ENCODE measurements at regions not wholly inside any gene's neighbourhood (a gene's known extent, or its start where the extent isn't known, plus 50 kb on each side); places are given as distances from the start of the nearest gene placed in this dataset.

DNA sequence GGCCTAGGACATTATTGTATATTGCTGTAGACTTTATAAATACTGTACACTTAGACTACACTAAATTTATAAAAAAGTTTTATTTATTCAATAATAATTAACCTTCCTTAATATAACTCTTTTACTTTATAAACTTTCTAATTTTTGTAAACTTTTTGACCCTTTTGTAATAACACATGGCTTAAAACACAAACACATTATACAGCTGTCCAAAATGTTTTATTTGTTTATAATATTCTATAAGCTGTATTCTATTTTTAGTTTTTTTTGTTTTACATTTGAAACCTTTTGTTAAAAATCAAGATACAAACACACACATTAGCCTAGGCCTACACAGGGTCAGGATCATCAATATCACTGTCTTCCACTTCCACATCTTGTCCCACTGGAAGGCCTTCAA, 190.0 kb downstream of the BMP4 start:
- TF ChIP-seq POLR2AphosphoS5 (IDR thresholded peaks at IDR 0.05; ENCODE audit: low read depth) (no peak), GABPA (IDR thresholded peaks at IDR 0.05; ENCODE audit: low read depth) (no peak), SPI1 (IDR thresholded peaks at IDR 0.05; ENCODE audit: borderline replicate concordance, low read depth) (no peak)
- TF ChIP-seq, protein P1, sequence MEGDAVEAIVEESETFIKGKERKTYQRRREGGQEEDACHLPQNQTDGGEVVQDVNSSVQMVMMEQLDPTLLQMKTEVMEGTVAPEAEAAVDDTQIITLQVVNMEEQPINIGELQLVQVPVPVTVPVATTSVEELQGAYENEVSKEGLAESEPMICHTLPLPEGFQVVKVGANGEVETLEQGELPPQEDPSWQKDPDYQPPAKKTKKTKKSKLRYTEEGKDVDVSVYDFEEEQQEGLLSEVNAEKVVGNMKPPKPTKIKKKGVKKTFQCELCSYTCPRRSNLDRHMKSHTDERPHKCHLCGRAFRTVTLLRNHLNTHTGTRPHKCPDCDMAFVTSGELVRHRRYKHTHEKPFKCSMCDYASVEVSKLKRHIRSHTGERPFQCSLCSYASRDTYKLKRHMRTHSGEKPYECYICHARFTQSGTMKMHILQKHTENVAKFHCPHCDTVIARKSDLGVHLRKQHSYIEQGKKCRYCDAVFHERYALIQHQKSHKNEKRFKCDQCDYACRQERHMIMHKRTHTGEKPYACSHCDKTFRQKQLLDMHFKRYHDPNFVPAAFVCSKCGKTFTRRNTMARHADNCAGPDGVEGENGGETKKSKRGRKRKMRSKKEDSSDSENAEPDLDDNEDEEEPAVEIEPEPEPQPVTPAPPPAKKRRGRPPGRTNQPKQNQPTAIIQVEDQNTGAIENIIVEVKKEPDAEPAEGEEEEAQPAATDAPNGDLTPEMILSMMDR (IDR thresholded peaks at IDR 0.05; ENCODE audit: insufficient read depth, low read length): no peak
- TF ChIP-seq, protein P2, sequence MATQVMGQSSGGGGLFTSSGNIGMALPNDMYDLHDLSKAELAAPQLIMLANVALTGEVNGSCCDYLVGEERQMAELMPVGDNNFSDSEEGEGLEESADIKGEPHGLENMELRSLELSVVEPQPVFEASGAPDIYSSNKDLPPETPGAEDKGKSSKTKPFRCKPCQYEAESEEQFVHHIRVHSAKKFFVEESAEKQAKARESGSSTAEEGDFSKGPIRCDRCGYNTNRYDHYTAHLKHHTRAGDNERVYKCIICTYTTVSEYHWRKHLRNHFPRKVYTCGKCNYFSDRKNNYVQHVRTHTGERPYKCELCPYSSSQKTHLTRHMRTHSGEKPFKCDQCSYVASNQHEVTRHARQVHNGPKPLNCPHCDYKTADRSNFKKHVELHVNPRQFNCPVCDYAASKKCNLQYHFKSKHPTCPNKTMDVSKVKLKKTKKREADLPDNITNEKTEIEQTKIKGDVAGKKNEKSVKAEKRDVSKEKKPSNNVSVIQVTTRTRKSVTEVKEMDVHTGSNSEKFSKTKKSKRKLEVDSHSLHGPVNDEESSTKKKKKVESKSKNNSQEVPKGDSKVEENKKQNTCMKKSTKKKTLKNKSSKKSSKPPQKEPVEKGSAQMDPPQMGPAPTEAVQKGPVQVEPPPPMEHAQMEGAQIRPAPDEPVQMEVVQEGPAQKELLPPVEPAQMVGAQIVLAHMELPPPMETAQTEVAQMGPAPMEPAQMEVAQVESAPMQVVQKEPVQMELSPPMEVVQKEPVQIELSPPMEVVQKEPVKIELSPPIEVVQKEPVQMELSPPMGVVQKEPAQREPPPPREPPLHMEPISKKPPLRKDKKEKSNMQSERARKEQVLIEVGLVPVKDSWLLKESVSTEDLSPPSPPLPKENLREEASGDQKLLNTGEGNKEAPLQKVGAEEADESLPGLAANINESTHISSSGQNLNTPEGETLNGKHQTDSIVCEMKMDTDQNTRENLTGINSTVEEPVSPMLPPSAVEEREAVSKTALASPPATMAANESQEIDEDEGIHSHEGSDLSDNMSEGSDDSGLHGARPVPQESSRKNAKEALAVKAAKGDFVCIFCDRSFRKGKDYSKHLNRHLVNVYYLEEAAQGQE (IDR thresholded peaks at IDR 0.05; ENCODE audit: insufficient replicate concordance, low read depth): no peak
- DNase-seq (ENCODE audit: low read depth in 1 of 2, low spot score in 1 of 2): no peak
- H3K4me3 ChIP-seq (replicated peaks; ENCODE audit: insufficient read depth, low read length): no peak overlapping the region
- H3K27me3 ChIP-seq (ENCODE audit: insufficient read depth, poor library complexity, severe bottlenecking): no peaks in the 10 kb centered on the region
- no peak overlapping the region for H3K27ac ChIP-seq (replicated peaks)

DNA sequence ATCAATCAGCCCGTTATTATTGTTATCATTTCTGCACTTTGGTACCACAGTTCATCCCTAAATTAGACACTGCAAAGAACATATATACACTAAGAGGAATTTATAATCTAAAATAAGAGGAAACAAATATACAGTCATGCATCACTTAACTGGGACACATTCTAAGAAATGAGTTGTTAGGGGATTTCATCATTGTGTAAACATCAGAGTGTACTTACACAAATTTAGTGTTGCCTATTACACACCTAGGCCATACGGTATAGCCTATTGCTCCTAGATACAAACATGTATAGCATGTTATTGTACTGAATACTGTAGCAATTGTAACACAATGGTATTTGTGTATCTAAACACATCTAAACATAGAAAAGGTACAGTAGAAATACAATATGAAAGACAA, 190.5 kb downstream of the BMP4 start:
- no peak for TF ChIP-seq POLR2AphosphoS5 (IDR thresholded peaks at IDR 0.05; ENCODE audit: low read depth)
- H3K27ac ChIP-seq (replicated peaks): no peak overlapping the region
- no peak for DNase-seq (ENCODE audit: low read depth in 1 of 2, low spot score in 1 of 2)

DNA sequence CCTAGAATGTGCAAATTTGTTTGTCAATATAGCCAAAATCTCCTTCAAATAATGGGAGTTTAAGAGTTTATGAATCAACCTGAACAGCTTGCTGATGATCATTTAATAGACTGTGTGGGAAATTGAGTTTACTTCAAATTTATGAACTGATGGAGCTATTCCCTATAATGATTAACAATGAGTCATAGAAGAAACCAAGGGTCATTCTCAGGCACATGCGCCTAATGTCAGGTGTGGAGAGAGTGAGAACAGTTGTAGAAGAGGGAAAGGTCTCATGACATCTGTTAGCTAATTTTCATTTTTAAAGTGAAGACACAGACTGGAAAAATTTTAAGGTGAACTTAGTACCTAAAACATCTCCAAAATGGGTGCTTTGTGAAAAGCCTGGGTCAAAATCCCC, 191.8 kb downstream of the BMP4 start:
- DNase-seq (ENCODE audit: low read depth in 1 of 2, low spot score in 1 of 2): no peak
- TF ChIP-seq, protein P1 (IDR thresholded peaks at IDR 0.05; ENCODE audit: insufficient read depth, low read length): no peak
- TF ChIP-seq, protein P2 (IDR thresholded peaks at IDR 0.05; ENCODE audit: insufficient replicate concordance, low read depth): no peak
- TF ChIP-seq SPI1 (IDR thresholded peaks at IDR 0.05; ENCODE audit: borderline replicate concordance, low read depth) (no peak), GABPA (IDR thresholded peaks at IDR 0.05; ENCODE audit: low read depth) (no peak), POLR2AphosphoS5 (IDR thresholded peaks at IDR 0.05; ENCODE audit: low read depth) (no peak)
- Histone ChIP-seq H3K27ac (replicated peaks) (no peak overlapping the region), H3K4me3 (replicated peaks; ENCODE audit: insufficient read depth, low read length) (no peak overlapping the region), H3K27me3 (ENCODE audit: insufficient read depth, poor library complexity, severe bottlenecking) (no peaks in the 10 kb centered on the region)

More for the DNA sequence above, 190.5 kb downstream of the BMP4 start:
- H3K27me3 ChIP-seq (ENCODE audit: insufficient read depth, poor library complexity, severe bottlenecking): no peaks in the 10 kb centered on the region
- no peak overlapping the region for H3K4me3 ChIP-seq (replicated peaks; ENCODE audit: insufficient read depth, low read length)

DNA sequence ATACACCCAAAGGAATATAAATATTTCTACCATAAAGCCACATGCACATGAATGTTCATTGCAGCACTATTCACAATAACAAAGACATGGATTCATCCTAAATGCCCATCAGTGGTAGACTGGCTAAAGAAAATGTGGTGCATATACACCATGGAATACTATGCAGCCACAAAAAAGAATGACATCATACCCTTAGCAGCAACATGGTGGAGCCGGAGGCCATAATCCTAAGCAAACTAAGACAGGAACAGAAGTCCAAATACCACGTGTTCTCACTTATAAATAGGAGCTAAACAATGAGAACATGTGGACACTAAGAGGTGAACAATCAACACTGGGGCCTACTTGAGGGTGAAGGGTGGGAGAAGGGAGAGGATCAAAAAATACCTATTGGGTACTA, 198.5 kb downstream of the BMP4 start:
- Histone ChIP-seq H3K27ac (replicated peaks) (no peak overlapping the region), H3K27me3 (ENCODE audit: insufficient read depth, poor library complexity, severe bottlenecking) (no peaks in the 10 kb centered on the region), H3K4me3 (replicated peaks; ENCODE audit: insufficient read depth, low read length) (no peak overlapping the region)
- TF ChIP-seq SPI1 (IDR thresholded peaks at IDR 0.05; ENCODE audit: borderline replicate concordance, low read depth) (no peak), GABPA (IDR thresholded peaks at IDR 0.05; ENCODE audit: low read depth) (no peak), POLR2AphosphoS5 (IDR thresholded peaks at IDR 0.05; ENCODE audit: low read depth) (no peak)
- TF ChIP-seq, protein P1 (IDR thresholded peaks at IDR 0.05; ENCODE audit: insufficient read depth, low read length): no peak
- TF ChIP-seq, protein P2 (IDR thresholded peaks at IDR 0.05; ENCODE audit: insufficient replicate concordance, low read depth): no peak
- DNase-seq (ENCODE audit: low read depth in 1 of 2, low spot score in 1 of 2): no peak

Data from HL-60 (cell line).